ENCODE measurements at regions not wholly inside any gene's neighbourhood (a gene's known extent, or its start where the extent isn't known, plus 50 kb on each side); places are given as distances from the start of the nearest gene placed in this dataset.

DNA sequence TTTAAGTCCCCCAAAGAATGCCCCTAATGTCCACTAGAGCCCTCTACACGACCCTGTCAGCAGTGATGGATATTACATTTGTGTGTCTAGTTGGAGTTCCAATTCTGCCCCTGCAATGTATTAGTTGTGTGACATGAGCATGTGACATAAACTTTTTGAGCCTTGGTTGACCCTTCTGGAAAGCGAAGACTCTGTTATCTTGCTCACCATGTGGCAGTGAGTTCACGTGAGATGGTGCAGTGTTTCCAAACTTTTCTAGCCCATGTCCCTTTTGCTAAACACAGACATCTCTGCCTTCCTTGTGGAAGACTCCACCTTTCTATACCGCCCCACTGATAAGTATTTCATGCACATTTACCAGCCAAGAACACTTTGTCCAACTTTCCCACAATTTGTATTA is 87.0 kb upstream of the BOD1 start (continued):
- TF ChIP-seq, protein P1, sequence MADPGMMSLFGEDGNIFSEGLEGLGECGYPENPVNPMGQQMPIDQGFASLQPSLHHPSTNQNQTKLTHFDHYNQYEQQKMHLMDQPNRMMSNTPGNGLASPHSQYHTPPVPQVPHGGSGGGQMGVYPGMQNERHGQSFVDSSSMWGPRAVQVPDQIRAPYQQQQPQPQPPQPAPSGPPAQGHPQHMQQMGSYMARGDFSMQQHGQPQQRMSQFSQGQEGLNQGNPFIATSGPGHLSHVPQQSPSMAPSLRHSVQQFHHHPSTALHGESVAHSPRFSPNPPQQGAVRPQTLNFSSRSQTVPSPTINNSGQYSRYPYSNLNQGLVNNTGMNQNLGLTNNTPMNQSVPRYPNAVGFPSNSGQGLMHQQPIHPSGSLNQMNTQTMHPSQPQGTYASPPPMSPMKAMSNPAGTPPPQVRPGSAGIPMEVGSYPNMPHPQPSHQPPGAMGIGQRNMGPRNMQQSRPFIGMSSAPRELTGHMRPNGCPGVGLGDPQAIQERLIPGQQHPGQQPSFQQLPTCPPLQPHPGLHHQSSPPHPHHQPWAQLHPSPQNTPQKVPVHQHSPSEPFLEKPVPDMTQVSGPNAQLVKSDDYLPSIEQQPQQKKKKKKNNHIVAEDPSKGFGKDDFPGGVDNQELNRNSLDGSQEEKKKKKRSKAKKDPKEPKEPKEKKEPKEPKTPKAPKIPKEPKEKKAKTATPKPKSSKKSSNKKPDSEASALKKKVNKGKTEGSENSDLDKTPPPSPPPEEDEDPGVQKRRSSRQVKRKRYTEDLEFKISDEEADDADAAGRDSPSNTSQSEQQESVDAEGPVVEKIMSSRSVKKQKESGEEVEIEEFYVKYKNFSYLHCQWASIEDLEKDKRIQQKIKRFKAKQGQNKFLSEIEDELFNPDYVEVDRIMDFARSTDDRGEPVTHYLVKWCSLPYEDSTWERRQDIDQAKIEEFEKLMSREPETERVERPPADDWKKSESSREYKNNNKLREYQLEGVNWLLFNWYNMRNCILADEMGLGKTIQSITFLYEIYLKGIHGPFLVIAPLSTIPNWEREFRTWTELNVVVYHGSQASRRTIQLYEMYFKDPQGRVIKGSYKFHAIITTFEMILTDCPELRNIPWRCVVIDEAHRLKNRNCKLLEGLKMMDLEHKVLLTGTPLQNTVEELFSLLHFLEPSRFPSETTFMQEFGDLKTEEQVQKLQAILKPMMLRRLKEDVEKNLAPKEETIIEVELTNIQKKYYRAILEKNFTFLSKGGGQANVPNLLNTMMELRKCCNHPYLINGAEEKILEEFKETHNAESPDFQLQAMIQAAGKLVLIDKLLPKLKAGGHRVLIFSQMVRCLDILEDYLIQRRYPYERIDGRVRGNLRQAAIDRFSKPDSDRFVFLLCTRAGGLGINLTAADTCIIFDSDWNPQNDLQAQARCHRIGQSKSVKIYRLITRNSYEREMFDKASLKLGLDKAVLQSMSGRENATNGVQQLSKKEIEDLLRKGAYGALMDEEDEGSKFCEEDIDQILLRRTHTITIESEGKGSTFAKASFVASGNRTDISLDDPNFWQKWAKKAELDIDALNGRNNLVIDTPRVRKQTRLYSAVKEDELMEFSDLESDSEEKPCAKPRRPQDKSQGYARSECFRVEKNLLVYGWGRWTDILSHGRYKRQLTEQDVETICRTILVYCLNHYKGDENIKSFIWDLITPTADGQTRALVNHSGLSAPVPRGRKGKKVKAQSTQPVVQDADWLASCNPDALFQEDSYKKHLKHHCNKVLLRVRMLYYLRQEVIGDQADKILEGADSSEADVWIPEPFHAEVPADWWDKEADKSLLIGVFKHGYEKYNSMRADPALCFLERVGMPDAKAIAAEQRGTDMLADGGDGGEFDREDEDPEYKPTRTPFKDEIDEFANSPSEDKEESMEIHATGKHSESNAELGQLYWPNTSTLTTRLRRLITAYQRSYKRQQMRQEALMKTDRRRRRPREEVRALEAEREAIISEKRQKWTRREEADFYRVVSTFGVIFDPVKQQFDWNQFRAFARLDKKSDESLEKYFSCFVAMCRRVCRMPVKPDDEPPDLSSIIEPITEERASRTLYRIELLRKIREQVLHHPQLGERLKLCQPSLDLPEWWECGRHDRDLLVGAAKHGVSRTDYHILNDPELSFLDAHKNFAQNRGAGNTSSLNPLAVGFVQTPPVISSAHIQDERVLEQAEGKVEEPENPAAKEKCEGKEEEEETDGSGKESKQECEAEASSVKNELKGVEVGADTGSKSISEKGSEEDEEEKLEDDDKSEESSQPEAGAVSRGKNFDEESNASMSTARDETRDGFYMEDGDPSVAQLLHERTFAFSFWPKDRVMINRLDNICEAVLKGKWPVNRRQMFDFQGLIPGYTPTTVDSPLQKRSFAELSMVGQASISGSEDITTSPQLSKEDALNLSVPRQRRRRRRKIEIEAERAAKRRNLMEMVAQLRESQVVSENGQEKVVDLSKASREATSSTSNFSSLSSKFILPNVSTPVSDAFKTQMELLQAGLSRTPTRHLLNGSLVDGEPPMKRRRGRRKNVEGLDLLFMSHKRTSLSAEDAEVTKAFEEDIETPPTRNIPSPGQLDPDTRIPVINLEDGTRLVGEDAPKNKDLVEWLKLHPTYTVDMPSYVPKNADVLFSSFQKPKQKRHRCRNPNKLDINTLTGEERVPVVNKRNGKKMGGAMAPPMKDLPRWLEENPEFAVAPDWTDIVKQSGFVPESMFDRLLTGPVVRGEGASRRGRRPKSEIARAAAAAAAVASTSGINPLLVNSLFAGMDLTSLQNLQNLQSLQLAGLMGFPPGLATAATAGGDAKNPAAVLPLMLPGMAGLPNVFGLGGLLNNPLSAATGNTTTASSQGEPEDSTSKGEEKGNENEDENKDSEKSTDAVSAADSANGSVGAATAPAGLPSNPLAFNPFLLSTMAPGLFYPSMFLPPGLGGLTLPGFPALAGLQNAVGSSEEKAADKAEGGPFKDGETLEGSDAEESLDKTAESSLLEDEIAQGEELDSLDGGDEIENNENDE (IDR thresholded peaks at IDR 0.05; ENCODE audit: insufficient replicate concordance, low read length), result no peak
- TF ChIP-seq CHD2 (IDR thresholded peaks at IDR 0.05; ENCODE audit: low read length) (no peak), EP300 (IDR thresholded peaks at IDR 0.05; ENCODE audit: borderline replicate concordance in 1 of 2, low read depth in 2 of 2, low read length in 2 of 2) (no peak), TAF1 (IDR thresholded peaks at IDR 0.05; ENCODE audit: low read depth, low read length) (no peak), FOSL1 (IDR thresholded peaks at IDR 0.05; ENCODE audit: insufficient read depth, low read depth, low read length) (no peak), BRCA1 (IDR thresholded peaks at IDR 0.05; ENCODE audit: low read depth, low read length) (no peak)
